ENCODE measurements at regions not wholly inside any gene's neighbourhood (a gene's known extent, or its start where the extent isn't known, plus 50 kb on each side); places are given as distances from the start of the nearest gene placed in this dataset.

DNA sequence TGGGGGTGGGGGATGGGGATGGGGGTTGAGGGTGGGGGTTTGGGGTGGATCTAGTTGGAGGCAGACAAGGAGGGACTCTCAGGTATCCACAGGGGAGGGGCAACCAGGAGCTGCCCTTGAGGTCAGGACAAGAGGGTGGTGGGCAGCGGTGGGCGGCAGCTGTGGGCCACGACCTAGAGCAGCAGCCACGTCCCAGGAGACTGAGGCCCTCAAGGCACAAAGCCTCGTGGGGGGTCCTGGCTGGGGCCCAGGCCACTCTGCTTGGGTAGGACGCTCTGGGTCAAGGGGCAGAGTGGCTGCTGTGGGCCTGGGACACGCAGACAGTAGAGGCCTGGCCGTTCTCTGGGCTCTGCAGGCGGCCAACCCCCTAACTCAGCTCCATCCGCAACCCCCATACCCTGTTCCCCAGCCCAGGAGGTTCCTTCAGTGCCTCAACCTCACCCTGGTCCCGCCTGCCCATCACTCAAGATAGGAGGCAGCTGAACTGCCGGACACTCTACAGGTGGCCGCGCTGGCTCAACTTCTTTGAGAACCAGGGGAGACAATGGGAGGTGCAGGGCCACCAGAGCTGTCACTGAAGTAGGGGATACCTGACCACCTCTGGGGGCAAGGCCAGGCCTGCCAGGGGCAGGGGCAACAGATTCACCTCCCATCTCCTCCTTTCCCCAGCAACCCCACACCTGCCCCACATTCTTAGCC is 75.6 kb downstream of the ENGASE start:
- DNase-seq (ENCODE audit: low read depth), result no peak

DNA sequence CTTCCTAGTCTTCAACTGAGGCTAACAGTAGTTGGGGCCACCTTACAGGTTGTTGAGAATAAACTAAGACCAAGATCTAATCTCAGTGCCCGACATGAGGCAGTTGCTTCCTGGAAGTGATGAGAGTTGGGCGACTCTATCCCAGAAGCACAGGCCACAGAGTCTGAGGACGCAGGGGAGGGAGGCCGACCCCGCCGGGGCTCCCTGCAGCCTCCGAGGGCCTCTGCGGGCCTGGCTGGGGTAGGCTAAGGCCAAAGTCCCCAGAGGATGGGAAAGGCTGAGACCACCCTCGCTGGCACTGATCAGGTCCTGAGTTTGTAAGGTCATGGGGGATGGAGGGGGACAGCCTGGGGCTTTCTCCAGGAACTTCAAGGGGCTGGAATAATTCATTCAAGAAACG is 74.0 kb downstream of the ENGASE start:
- no peak for DNase-seq (ENCODE audit: low read depth)

DNA sequence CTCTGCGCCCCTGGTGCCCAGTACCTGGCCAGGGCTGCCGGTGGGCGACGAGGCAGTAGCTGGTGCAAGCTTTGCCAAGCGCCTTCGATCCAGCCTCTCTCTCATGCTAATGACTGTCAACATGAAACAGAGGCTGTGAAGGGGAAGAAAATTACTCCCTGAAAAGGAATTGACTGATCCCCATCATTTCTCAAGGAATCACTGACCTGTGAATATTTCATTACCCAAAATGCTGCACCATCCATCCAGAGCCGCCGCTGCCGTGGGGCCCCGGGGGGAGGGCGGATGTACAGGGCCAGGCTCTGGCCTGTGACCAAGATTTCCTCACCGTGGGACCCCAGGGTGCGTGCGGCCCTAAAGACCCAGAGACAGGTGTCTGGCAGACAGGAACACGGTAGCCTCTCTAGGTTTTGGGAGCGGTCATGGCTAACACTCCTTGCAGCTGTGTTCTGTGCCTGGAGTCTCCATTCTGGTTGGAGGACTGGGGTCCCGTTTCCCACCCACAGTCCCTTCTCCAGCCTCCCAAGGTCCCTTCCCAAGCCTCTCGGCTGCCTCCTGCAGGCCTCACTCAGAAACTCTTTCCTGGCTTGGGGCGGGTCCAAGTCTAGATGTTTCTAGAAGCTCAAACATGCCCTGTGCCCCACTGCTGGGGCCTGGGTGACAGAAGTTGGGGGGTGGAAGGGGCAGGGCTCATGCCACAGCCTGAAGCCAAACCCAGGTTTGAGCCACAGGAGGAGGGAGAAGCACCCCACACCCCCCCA is 73.3 kb downstream of the ENGASE start:
- no peak for DNase-seq (ENCODE audit: low read depth)

DNA sequence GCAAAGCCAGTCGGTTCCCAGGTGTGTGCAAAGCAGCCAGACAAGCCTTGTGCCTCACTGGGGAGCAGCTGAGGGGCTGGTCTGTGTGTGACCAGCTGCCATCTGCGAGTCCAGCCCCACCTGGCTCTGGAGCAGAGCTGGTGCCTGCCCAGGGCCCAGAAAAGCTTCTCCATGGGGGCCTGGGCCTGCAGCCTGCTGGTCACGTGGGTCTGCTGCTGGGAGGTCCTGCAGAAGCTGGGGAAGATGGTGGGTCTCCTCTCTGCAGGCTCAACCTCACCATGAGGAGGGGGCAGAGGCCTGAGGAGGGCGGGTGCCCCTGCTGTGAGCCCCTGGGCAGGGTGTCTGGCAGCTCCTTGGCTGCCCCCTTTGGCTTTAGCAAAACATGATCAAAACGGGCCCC is 71.9 kb downstream of the ENGASE start:
- no peak for DNase-seq (ENCODE audit: low read depth)

DNA sequence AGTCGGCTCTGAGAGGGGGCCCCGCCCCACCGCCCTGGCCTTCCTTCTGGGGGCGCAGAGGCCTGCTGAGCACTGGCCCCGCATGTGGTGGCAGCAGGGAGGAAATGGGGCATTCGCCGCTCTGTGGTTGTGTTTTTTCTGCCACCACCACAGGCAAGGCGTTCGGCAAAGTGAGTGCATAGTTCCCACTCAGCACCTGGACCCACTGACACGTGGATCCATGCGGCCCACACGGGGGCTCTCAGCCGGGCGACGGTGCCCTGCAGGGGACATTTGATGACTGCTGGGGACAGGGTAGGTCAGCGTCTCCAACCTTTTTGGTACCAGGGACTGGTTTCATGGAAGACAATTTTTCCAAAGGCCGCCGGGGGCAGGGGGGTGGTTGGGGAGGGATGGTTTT is 70.9 kb downstream of the ENGASE start:
- DNase-seq (ENCODE audit: low read depth), result no peak

DNA sequence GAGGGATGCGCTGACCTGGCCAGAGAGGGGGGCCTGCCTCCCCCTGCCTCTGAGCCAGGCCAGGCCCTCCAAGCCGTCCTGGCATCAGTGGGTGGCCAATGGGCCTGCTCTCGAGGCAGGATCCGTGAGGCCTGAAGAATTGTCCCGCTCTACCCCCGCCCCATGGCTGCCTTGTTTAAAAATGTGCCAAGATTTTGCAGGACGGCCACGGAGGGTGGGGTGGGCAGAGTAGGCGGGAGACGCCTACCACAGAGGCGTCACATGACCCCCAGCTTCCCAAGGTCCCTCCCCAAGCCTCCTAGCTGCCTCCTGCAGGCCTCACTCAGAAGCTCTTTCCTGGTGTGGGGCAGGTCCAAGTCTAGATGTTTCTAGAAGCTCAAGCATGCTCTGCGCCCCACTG is 69.5 kb downstream of the ENGASE start:
- DNase-seq (ENCODE audit: low read depth), result no peak

DNA sequence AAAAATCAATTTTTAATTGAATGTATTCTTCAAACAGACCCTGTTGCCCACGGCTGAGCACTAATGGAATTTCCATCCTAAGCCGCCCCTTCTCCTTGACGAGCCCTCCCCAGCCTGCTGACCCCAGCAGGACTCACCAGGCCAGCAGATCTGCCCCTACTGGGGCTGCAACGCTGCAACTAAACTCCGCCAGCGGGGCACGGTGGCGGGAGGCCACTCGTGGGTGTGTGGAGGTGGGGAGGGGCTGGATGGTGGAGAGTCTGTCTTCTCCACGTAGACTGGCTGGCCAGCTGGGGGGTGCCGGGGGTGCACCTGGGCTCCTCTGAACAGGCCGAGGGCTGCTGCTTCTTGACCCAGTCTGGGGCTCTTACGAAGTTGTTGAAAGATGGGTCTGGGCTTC is 67.8 kb downstream of the ENGASE start:
- DNase-seq (ENCODE audit: low read depth), result no peak

DNA sequence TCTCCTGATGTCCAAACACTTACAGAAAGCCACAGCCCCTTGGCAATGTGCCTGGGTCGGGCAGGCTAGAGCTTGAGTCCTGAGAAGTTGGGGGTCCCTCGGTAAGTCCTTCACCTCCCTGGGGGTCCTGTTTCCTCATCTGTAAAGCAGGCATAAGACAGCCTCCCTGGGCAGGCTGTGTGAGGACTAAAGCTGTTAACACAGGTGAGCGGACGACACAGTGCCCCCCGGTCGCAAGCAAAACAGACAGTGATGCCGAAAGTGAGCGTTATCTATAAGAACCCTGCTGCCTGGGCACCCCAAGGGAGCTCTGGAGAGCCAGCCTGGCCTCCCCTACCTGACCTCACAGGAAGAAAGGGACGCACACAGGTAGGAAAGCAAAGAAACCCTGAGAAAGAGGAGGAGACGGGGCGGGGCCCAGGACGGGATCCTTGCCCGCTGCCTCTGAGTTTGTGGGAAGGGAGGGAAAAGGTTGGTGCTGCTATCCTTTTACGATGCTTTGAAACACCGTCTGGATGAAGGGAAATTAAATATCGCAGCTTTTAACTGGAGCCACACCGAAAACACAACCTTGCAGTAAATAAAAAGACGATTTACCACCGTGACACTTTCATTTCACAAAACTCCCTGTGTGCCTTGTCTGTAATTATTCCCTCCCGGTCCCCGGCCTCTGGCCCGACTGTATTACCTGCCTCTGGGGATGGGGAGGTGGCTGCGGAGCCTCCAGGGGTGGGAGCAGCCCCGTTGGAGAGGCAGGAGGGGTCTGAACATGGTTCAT is 67.1 kb downstream of the ENGASE start:
- no peak for DNase-seq (ENCODE audit: low read depth)

DNA sequence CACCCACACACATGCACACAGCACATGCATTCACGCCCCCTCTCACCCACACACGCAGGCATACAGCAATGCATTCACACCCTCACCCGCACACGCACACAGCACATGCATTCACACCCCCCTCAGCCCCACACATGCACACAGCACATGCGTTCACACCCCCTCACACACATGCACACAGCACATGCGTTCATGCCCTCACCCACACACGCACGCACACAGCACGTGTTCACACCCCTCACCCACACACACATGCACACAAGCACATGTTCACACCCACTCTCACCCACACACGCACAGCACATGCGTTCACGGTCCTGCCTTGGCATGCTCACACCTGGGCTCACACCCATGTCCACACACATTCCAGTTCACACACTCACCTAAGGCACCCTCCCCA is 64.2 kb downstream of the ENGASE start:
- no peak for DNase-seq (ENCODE audit: low read depth)

DNA sequence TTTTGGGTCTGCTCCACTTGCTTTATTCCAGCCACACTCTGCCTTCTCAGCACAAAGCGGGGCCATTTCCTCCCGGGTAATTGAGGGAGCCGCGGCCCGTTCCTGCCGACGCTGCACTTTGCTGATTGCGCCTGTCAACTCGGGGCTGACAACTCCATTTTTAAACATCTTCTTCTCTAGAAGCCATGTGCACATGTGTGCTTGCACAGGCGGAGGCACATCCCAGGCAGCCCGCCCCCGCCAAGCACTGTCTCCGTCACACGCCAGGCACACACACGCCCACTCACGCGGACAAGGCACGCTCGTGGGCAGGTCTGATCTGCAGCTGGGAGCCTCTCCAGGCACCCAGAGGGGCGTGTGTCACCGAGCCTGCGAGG is 63.2 kb downstream of the ENGASE start:
- no peak for DNase-seq (ENCODE audit: low read depth)

DNA sequence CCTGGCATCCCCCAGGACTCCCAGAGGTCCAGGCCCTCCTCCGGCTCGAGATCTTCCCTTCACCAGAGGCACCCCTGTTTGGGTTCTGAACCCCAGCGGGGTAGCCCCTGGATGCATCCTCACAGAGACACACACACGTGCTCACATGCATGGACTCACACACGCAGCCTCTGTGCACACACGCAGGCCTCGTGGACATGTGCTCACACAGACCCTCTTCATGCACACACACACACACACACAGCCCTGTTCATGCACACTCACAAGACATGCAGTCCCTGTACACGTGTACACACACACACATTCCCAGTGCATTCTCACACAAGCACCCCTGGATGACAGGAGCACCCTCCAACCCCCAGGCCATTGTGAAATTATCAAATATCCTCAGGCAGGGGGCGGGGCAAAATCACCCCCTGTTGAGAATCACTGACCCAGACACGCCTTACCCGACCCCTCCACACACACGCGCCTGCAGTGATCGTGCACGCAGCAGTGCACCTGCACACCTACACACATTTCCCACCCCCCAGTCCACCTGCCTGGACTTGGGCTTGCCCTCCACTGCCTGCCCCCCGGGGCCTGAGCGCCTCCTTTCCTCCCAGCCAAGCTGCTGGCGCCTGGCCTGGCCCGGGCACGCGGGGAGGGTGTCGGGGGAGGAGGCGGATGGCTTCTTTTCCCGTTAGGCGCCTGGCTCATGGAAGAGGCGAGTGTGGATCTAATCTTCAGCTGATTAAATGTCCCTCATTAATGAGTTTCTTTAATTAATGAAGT is 62.6 kb downstream of the ENGASE start:
- no peak for DNase-seq (ENCODE audit: low read depth)

DNA sequence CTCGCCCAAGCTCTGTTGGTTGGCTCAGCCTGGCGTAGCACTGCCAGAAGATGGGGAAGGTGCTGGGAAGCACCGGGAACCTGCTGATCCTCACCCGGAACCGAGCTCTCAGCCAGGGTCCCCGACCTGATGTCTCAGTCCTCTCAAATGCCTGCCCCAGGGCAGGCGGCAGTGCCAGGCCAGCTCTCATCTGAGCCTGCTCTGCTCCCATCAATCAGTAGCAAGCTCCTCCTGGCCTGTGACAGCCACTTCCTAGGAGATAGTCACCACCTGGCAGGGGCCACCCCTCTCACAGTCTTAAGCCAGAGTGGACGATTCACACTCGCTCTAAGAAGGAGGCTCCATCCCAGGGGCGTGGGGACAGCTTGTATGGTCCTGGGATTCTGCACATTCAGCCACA is 62.0 kb downstream of the ENGASE start:
- no peak for DNase-seq (ENCODE audit: low read depth)
